LNCAP (cell line): ENCODE measurements at regions not wholly inside any gene's neighbourhood (a gene's known extent, or its start where the extent isn't known, plus 50 kb on each side); places are given as distances from the start of the nearest gene placed in this dataset.

Source experiments
- CTCF ChIP-seq: fragments of 450-650 bp; IDR thresholded peaks from 2 replicates; pipeline ENCODE4 v1.5.1; 2017; ENCODE audit warnings: mild to moderate bottlenecking

- TF ChIP-seq CTCF: no peak
Measured at GRCh38 chr3:26091626-26092025, 301.7 kb downstream of the OXSM start.

- no peak for TF ChIP-seq CTCF
Measured at GRCh38 chr3:26099692-26100091, 309.8 kb downstream of the OXSM start.

- TF ChIP-seq CTCF: no peak
Measured at GRCh38 chr3:26100176-26100575, 310.3 kb downstream of the OXSM start.

- no peak for TF ChIP-seq CTCF
Measured at GRCh38 chr3:26102376-26102775, 312.5 kb downstream of the OXSM start.

- no peak for TF ChIP-seq CTCF
Measured at GRCh38 chr3:26104851-26105251, 315.0 kb downstream of the OXSM start.

- TF ChIP-seq CTCF: no peak
Measured at GRCh38 chr3:26105261-26105660, 315.4 kb downstream of the OXSM start.

- no peak for TF ChIP-seq CTCF
Measured at GRCh38 chr3:26106228-26106627, 316.3 kb downstream of the OXSM start.

GRCh38 chr3:26108846-26109489 is 319.1 kb downstream of the OXSM start:
- no peak for TF ChIP-seq CTCF
